ENCODE measurements at regions not wholly inside any gene's neighbourhood (a gene's known extent, or its start where the extent isn't known, plus 50 kb on each side); places are given as distances from the start of the nearest gene placed in this dataset.

GRCh38 chr1:118306851-118307250 is 121.8 kb upstream of the SPAG17 start:
- POLR2A ChIA-PET, result no interaction called here
- H3K36me3 ChIP-seq (replicated peaks in 1 of 2; ENCODE audit: control insufficient read depth in 1 of 2, insufficient read depth in 2 of 2, low read length in 1 of 2), result no peaks in the 10 kb centered on the region
- no peak overlapping the region for H3K4me3 ChIP-seq (ENCODE audit: low read depth in 2 of 2, low read length in 1 of 2)
- H3K4me2 ChIP-seq, result no peak overlapping the region
- no peak for TF ChIP-seq YY1 (IDR thresholded peaks at IDR 0.05; ENCODE audit: low read depth)
- TF ChIP-seq JUND (IDR thresholded peaks at IDR 0.05), result no peak
- TF ChIP-seq CHD2 (IDR thresholded peaks at IDR 0.05; ENCODE audit: low read length, partially characterized antibody), result no peak
- no peak for TF ChIP-seq GABPA (IDR thresholded peaks at IDR 0.05; ENCODE audit: low read depth)
- TF ChIP-seq MXI1 (IDR thresholded peaks at IDR 0.05; ENCODE audit: low read depth, low read length), result no peak
- no peak for TF ChIP-seq ELF1 (IDR thresholded peaks at IDR 0.05)
- no peak for TF ChIP-seq TAF1 (IDR thresholded peaks at IDR 0.05; ENCODE audit: borderline replicate concordance, low read depth, low read length)
- no peak for TF ChIP-seq RAD21 (IDR thresholded peaks at IDR 0.05; ENCODE audit: low read length)
- TF ChIP-seq, protein P1, sequence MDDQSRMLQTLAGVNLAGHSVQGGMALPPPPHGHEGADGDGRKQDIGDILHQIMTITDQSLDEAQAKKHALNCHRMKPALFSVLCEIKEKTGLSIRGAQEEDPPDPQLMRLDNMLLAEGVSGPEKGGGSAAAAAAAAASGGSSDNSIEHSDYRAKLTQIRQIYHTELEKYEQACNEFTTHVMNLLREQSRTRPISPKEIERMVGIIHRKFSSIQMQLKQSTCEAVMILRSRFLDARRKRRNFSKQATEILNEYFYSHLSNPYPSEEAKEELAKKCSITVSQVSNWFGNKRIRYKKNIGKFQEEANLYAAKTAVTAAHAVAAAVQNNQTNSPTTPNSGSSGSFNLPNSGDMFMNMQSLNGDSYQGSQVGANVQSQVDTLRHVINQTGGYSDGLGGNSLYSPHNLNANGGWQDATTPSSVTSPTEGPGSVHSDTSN (IDR thresholded peaks at IDR 0.05), result no peak
- no peak for TF ChIP-seq EP300 (IDR thresholded peaks at IDR 0.05; ENCODE audit: borderline replicate concordance in 1 of 2, low read depth in 1 of 2, low read length in 1 of 2)
- TF ChIP-seq FOXJ3 (CRISPR knock-in tag; IDR thresholded peaks at IDR 0.05), result no peak
- no peak for TF ChIP-seq REST (IDR thresholded peaks at IDR 0.05; ENCODE audit: low read depth, low read length)
- TF ChIP-seq, protein P2, sequence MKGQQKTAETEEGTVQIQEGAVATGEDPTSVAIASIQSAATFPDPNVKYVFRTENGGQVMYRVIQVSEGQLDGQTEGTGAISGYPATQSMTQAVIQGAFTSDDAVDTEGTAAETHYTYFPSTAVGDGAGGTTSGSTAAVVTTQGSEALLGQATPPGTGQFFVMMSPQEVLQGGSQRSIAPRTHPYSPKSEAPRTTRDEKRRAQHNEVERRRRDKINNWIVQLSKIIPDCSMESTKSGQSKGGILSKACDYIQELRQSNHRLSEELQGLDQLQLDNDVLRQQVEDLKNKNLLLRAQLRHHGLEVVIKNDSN (IDR thresholded peaks at IDR 0.05; ENCODE audit: borderline replicate concordance, low read depth), result no peak
- no peak for TF ChIP-seq ZBTB33 (IDR thresholded peaks at IDR 0.05; ENCODE audit: borderline replicate concordance, low read depth)
- DNase-seq, result no peak
- 0% methylated on average over 4 of the region's 4 CpGs for WGBS (ENCODE audit: low lambda C conversion rate)
- H2AFZ ChIP-seq (ENCODE audit: low read depth), result no peak overlapping the region
- CTCF ChIA-PET, result no interaction called here
- H3F3A ChIP-seq (replicated peaks; ENCODE audit: insufficient read depth), result no peaks in the 10 kb centered on the region
- H3K9me2 ChIP-seq, result no peaks in the 10 kb centered on the region
- H3K27me3 ChIP-seq (ENCODE audit: insufficient read depth), result 0 out of 2 replicates have a peak, but pooled peaks cover 1% of the 10 kb centered on the region
- no peaks in the 10 kb centered on the region for H3K4me1 ChIP-seq (ENCODE audit: control insufficient read depth in 1 of 2, insufficient read depth in 2 of 2, low read depth in 1 of 2, low read length in 1 of 2)
- no peaks in the 10 kb centered on the region for H3K9me3 ChIP-seq
- H3K79me2 ChIP-seq (ENCODE audit: insufficient read depth), result no peaks in the 10 kb centered on the region
- H3K27ac ChIP-seq (ENCODE audit: low read depth in 2 of 2, low read length in 1 of 2), result no peak overlapping the region
- H3K9ac ChIP-seq, result no peak overlapping the region
- H4K20me1 ChIP-seq (ENCODE audit: insufficient read depth), result no peaks in the 10 kb centered on the region

All from SK-N-SH (cell line).